Skin of body (tissue), 1 donor: ENCODE measurements at regions not wholly inside any gene's neighbourhood (a gene's known extent, or its start where the extent isn't known, plus 50 kb on each side); places are given as distances from the start of the nearest gene placed in this dataset.

Experiments used
- DNase-seq: peaks from one replicate; lab custom pipeline; 2025; lab: John Stamatoyannopoulos, UW

GRCh38 chr9:10674586-10674985, 61.8 kb upstream of the PTPRD start:
- no peak for DNase-seq

GRCh38 chr9:10678010-10678409, 65.2 kb upstream of the PTPRD start:
- DNase-seq = no peak

- no peak for DNase-seq
Measured at GRCh38 chr9:10678790-10679189, 66.0 kb upstream of the PTPRD start.

- no peak for DNase-seq
Measured at GRCh38 chr9:10686943-10687342, 74.1 kb upstream of the PTPRD start.

GRCh38 chr9:10690546-10690945, 77.7 kb upstream of the PTPRD start:
- no peak for DNase-seq

- DNase-seq = no peak
Measured at GRCh38 chr9:10697044-10697443, 84.2 kb upstream of the PTPRD start.

- no peak for DNase-seq
Measured at GRCh38 chr9:10700291-10700690, 87.5 kb upstream of the PTPRD start.

GRCh38 chr9:10700915-10701314, 88.1 kb upstream of the PTPRD start:
- no peak for DNase-seq

- no peak for DNase-seq
Measured at GRCh38 chr9:10701906-10702305, 89.1 kb upstream of the PTPRD start.

GRCh38 chr9:10703139-10703538, 90.3 kb upstream of the PTPRD start:
- DNase-seq = no peak

GRCh38 chr9:10704720-10705119, 91.9 kb upstream of the PTPRD start:
- no peak for DNase-seq

GRCh38 chr9:10705383-10705782, 92.6 kb upstream of the PTPRD start:
- no peak for DNase-seq

GRCh38 chr9:10706788-10707187, 94.0 kb upstream of the PTPRD start:
- DNase-seq = no peak

GRCh38 chr9:10721301-10721700, 108.5 kb upstream of the PTPRD start:
- no peak for DNase-seq

- no peak for DNase-seq
Measured at GRCh38 chr9:10729213-10729612, 116.4 kb upstream of the PTPRD start.

- DNase-seq = no peak
Measured at GRCh38 chr9:10744669-10745068, 131.9 kb upstream of the PTPRD start.

- no peak for DNase-seq
Measured at GRCh38 chr9:10753474-10753873, 140.7 kb upstream of the PTPRD start.

- no peak for DNase-seq
Measured at GRCh38 chr9:10764481-10764880, 151.7 kb upstream of the PTPRD start.

- DNase-seq = no peak
Measured at GRCh38 chr9:10773136-10773535, 160.3 kb upstream of the PTPRD start.

- no peak for DNase-seq
Measured at GRCh38 chr9:10774051-10774450, 161.2 kb upstream of the PTPRD start.

GRCh38 chr9:10785255-10785654, 172.5 kb upstream of the PTPRD start:
- no peak for DNase-seq

- no peak for DNase-seq
Measured at GRCh38 chr9:10793306-10793705, 180.5 kb upstream of the PTPRD start.

GRCh38 chr9:10804486-10804885, 191.7 kb upstream of the PTPRD start:
- no peak for DNase-seq

GRCh38 chr9:10806868-10807267, 194.1 kb upstream of the PTPRD start:
- no peak for DNase-seq

GRCh38 chr9:10818206-10818605, 205.4 kb upstream of the PTPRD start:
- DNase-seq = no peak
